T-helper 1 cell treated with Interleukin-12 subunit alpha and Interleukin-12 subunit beta and Interleukin-4 antibody, amounts not matched to agents 30 ng/mL and 1 ng/mL, for 36 hours (primary cell): ENCODE measurements at regions not wholly inside any gene's neighbourhood (a gene's known extent, or its start where the extent isn't known, plus 50 kb on each side); places are given as distances from the start of the nearest gene placed in this dataset.
"Not testable (repeated sequence)": the region's sequence is repeated elsewhere in the genome, so short reads cannot be mapped to it uniquely, and the experiment has no call there.

Experiments
- intact Hi-C: fragments of 100-400 bp; cut with micrococcal nuclease; formaldehyde crosslinking; loops from one replicate; pipeline ENCODE4 v1.15.1; 2024

GRCh38 chr16:35195864-35196216, 1736.4 kb downstream of the TP53TG3F start:
- intact Hi-C loops = no loop called here

GRCh38 chr16:35196313-35196712, 1736.9 kb downstream of the TP53TG3F start:
- intact Hi-C loops = no loop called here

GRCh38 chr16:35197656-35198055, 1738.2 kb downstream of the TP53TG3F start:
- intact Hi-C loops = no loop called here

- intact Hi-C loops = no loop called here
Measured at GRCh38 chr16:35198223-35199199, 1739.1 kb downstream of the TP53TG3F start.

- intact Hi-C loops = no loop called here
Measured at GRCh38 chr16:35200662-35201061, 1741.2 kb downstream of the TP53TG3F start.

- intact Hi-C loops = no loop called here
Measured at GRCh38 chr16:35201151-35201550, 1741.7 kb downstream of the TP53TG3F start.

- intact Hi-C loops = no loop called here
Measured at GRCh38 chr16:35203636-35204035, 1744.2 kb downstream of the TP53TG3F start.

- intact Hi-C loops = no loop called here
Measured at GRCh38 chr16:35207059-35207999, 1747.9 kb downstream of the TP53TG3F start.

- intact Hi-C loops = no loop called here
Measured at GRCh38 chr16:35208001-35208935, 1748.9 kb downstream of the TP53TG3F start.

- intact Hi-C loops = no loop called here
Measured at GRCh38 chr16:35210681-35211433, 1751.4 kb downstream of the TP53TG3F start.

- intact Hi-C loops = no loop called here
Measured at GRCh38 chr16:35214840-35215239, 1755.4 kb downstream of the TP53TG3F start.

- intact Hi-C loops = no loop called here
Measured at GRCh38 chr16:35215287-35215686, 1755.9 kb downstream of the TP53TG3F start.

GRCh38 chr16:35216261-35216660, 1756.8 kb downstream of the TP53TG3F start:
- intact Hi-C loops = not testable (repeated sequence)

GRCh38 chr16:35221482-35222185, 1762.2 kb downstream of the TP53TG3F start:
- intact Hi-C loops = no loop called here

GRCh38 chr16:35234679-35235078, 1775.3 kb downstream of the TP53TG3F start:
- intact Hi-C loops = no loop called here

GRCh38 chr16:35239561-35239960, 1780.1 kb downstream of the TP53TG3F start:
- intact Hi-C loops = no loop called here

GRCh38 chr16:35249051-35249450, 1789.6 kb downstream of the TP53TG3F start:
- intact Hi-C loops = no loop called here

- intact Hi-C loops = no loop called here
Measured at GRCh38 chr16:35252356-35252936, 1793.0 kb downstream of the TP53TG3F start.

GRCh38 chr16:35255186-35255803, 1795.9 kb downstream of the TP53TG3F start:
- intact Hi-C loops = no loop called here
